Stomach (tissue), 8 donors: ENCODE measurements at regions not wholly inside any gene's neighbourhood (a gene's known extent, or its start where the extent isn't known, plus 50 kb on each side); places are given as distances from the start of the nearest gene placed in this dataset.

ENCODE experiments used
- DNase-seq, 2 donors: peaks; one replicate each; pipeline versions ENCODE4 v3.0.0 to v3.0.0-alpha.2; 2013 to 2019
- H3K27ac ChIP-seq, 5 donors: fragments of 200-600 bp in 4 of 5; sonication (generic) in 4 of 5; one replicate each; pipeline ENCODE4 v1.5.1; 2013 to 2019; ENCODE audit warnings: mild to moderate bottlenecking in 1 of 5, moderate library complexity in 1 of 5
- H3K27me3 ChIP-seq, 3 donors: fragments of 200-600 bp; sonication (generic); one replicate each; pipeline ENCODE4 v1.5.1; 2017 to 2019; ENCODE audit warnings: mixed run types in 1 of 3
- H3K36me3 ChIP-seq, 4 donors: fragments of 200-600 bp; sonication (generic); 1 replicate in 3 of 4; 2 replicates in 1 of 4; pipeline ENCODE4 v1.5.1; 2016 to 2019
- H3K4me1 ChIP-seq, 4 donors: fragments of 200-600 bp; sonication (generic); one replicate each; pipeline ENCODE4 v1.5.1; 2016 to 2019
- H3K4me3 ChIP-seq, 4 donors: fragments of 200-600 bp; sonication (generic) in 3 of 4; one replicate each; pipeline ENCODE4 v1.5.1; 2016 to 2019; ENCODE audit warnings: mild to moderate bottlenecking in 1 of 4
- H3K9me3 ChIP-seq, 4 donors: fragments of 200-600 bp; sonication (generic); one replicate each; pipeline ENCODE4 v1.5.1; 2016 to 2019
- EP300 ChIP-seq: sonication (generic); formaldehyde crosslinking; IDR thresholded peaks from one replicate; pipeline ENCODE4 v1.6.1; 2017; ENCODE audit warnings: antibody characterized with exemption
- POLR2A ChIP-seq, 4 donors: fragments of 450-650 bp; IDR thresholded peaks; one replicate each; pipeline ENCODE4 v1.6.1; 2016; ENCODE audit warnings: antibody characterized with exemption in 4 of 4, control low read depth in 2 of 4, mild to moderate bottlenecking in 1 of 4, moderate library complexity in 1 of 4
- POLR2AphosphoS5 ChIP-seq, 3 donors: sonication (generic); formaldehyde crosslinking; IDR thresholded peaks; one replicate each; pipeline ENCODE4 v1.6.1; 2016; ENCODE audit warnings: antibody characterized with exemption in 3 of 3
- WGBS, 5 donors: extraction: QIAGEN DNeasy Blood & Tissue Kit in 3 of 5; methylation state at CpG; one replicate each; pipeline versions ENCODE4 v1.1.5 to v1.1.7; 2013 to 2018; 5-methylcytosine and 5-hydroxymethylcytosine counted together
- intact Hi-C: fragments of 100-400 bp; cut with DNase I; formaldehyde crosslinking; loops from one replicate; pipeline ENCODE4 v1.15.1; 2023; ENCODE audit warnings: low total_unique reads
- TF ChIP-seq, protein P1 (sequence below), 7 experiments: fragments of 450-650 bp in 4 of 7; fragments of 200-600 bp in 3 of 7; sonication (generic) in 3 of 7; IDR thresholded peaks; one replicate each; pipeline ENCODE4 v1.5.1; 2016 to 2019; ENCODE audit warnings: antibody characterized with exemption in 7 of 7, control low read depth in 2 of 7, mild to moderate bottlenecking in 1 of 7
- donor health status: healthy with polysubstance abuse.
- donor health status: Bipolar disorder and iron deficiency.
- donor health status: healthy.

GRCh38 chr10:55146032-55146431, 345.0 kb upstream of the PCDH15 start:
- 56 to 65% (median 63%) methylated on average over 5 of the region's 5 CpGs for WGBS, 5 donors
- Histone ChIP-seq H3K4me3 (no peak overlapping the region), H3K9me3 (no peaks in the 10 kb centered on the region), H3K27ac (no peak overlapping the region), H3K4me1 (no peaks in the 10 kb centered on the region), H3K36me3 (no peaks in the 10 kb centered on the region), H3K27me3 (no peaks in the 10 kb centered on the region)
- no peak for DNase-seq
- intact Hi-C loops, result no loop called here
- TF ChIP-seq, protein P1, sequence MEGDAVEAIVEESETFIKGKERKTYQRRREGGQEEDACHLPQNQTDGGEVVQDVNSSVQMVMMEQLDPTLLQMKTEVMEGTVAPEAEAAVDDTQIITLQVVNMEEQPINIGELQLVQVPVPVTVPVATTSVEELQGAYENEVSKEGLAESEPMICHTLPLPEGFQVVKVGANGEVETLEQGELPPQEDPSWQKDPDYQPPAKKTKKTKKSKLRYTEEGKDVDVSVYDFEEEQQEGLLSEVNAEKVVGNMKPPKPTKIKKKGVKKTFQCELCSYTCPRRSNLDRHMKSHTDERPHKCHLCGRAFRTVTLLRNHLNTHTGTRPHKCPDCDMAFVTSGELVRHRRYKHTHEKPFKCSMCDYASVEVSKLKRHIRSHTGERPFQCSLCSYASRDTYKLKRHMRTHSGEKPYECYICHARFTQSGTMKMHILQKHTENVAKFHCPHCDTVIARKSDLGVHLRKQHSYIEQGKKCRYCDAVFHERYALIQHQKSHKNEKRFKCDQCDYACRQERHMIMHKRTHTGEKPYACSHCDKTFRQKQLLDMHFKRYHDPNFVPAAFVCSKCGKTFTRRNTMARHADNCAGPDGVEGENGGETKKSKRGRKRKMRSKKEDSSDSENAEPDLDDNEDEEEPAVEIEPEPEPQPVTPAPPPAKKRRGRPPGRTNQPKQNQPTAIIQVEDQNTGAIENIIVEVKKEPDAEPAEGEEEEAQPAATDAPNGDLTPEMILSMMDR (IDR thresholded peaks at IDR 0.05), result no peak
- TF ChIP-seq POLR2A (IDR thresholded peaks at IDR 0.05) (no peak), POLR2AphosphoS5 (IDR thresholded peaks at IDR 0.05) (no peak), EP300 (no peak)

DNA sequence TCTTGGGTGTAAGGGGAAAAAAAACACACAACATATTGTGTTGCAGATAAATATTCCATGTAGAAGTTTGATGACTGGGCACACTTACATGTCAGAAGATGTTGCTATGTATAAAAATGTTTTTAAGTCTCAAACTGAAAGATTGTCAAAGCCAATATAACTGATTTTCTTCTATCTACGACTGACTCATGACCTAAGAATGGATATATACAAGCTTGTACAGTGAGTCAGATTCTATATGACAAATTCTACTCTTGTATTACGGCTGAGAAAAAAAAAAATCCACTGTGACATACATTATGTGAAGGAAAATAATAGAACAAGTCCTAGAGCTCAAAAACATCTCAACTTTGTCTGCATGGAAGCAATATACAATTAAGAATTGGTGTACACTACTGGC, 343.0 kb upstream of the PCDH15 start:
- H3K4me3 ChIP-seq, result no peak overlapping the region
- WGBS, 5 donors, result 76 to 85% (median 83%) methylated on average over 2 of the region's 2 CpGs
- TF ChIP-seq POLR2AphosphoS5 (IDR thresholded peaks at IDR 0.05) (no peak), POLR2A (IDR thresholded peaks at IDR 0.05) (no peak), EP300 (no peak)
- TF ChIP-seq, protein P1 (IDR thresholded peaks at IDR 0.05), result no peak
- DNase-seq, result no peak
- H3K9me3 ChIP-seq, result no peaks in the 10 kb centered on the region
- no peaks in the 10 kb centered on the region for H3K27me3 ChIP-seq
- H3K36me3 ChIP-seq, result no peaks in the 10 kb centered on the region
- no peak overlapping the region for H3K27ac ChIP-seq
- H3K4me1 ChIP-seq, result no peaks in the 10 kb centered on the region
- intact Hi-C loops, result no loop called here

DNA sequence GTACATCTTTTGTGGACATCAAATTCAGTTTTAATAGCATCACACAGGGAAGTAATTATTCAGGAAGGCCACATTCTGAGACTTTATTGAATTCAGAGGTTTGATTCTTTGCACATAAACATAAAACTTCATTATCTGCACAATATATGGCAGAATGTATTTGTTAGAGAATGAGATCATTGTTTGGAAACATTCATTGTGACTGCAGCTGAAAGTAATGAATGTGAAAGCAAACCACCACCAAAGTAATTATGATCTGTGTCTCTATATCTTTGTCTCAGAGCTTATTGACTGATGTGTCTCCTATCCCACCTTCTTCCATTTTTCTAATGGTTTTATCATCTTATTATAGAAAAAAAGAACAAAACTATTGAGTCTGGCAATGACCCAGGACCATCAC, 340.9 kb upstream of the PCDH15 start:
- H3K4me1 ChIP-seq, result no peaks in the 10 kb centered on the region
- H3K36me3 ChIP-seq, result no peaks in the 10 kb centered on the region
- no peak overlapping the region for H3K27ac ChIP-seq
- H3K27me3 ChIP-seq, result no peaks in the 10 kb centered on the region
- H3K4me3 ChIP-seq, result no peak overlapping the region
- no peak for DNase-seq
- H3K9me3 ChIP-seq, result peaks cover 0 to 7% (median 2%) of the 10 kb centered on the region in 4 donors
- TF ChIP-seq, protein P1 (IDR thresholded peaks at IDR 0.05), result no peak
- TF ChIP-seq POLR2AphosphoS5 (IDR thresholded peaks at IDR 0.05) (no peak), POLR2A (IDR thresholded peaks at IDR 0.05) (no peak), EP300 (no peak)
- intact Hi-C loops, result no loop called here

GRCh38 chr10:55137063-55137462, 336.0 kb upstream of the PCDH15 start:
- Histone ChIP-seq H3K27ac (no peak overlapping the region), H3K4me1 (no peaks in the 10 kb centered on the region), H3K4me3 (no peak overlapping the region), H3K9me3 (peaks cover 0 to 7% (median 2%) of the 10 kb centered on the region in 4 donors), H3K27me3 (no peaks in the 10 kb centered on the region), H3K36me3 (no peaks in the 10 kb centered on the region)
- DNase-seq, result no peak
- intact Hi-C loops, result no loop called here
- TF ChIP-seq, protein P1 (IDR thresholded peaks at IDR 0.05), result no peak
- TF ChIP-seq EP300, result no peak
- TF ChIP-seq POLR2A (IDR thresholded peaks at IDR 0.05), result no peak
- no peak for TF ChIP-seq POLR2AphosphoS5 (IDR thresholded peaks at IDR 0.05)
- WGBS, 5 donors, result 94 to 99% (median 97%) methylated on average over 2 of the region's 2 CpGs
